ENCODE measurements at regions not wholly inside any gene's neighbourhood (a gene's known extent, or its start where the extent isn't known, plus 50 kb on each side); places are given as distances from the start of the nearest gene placed in this dataset.

DNA sequence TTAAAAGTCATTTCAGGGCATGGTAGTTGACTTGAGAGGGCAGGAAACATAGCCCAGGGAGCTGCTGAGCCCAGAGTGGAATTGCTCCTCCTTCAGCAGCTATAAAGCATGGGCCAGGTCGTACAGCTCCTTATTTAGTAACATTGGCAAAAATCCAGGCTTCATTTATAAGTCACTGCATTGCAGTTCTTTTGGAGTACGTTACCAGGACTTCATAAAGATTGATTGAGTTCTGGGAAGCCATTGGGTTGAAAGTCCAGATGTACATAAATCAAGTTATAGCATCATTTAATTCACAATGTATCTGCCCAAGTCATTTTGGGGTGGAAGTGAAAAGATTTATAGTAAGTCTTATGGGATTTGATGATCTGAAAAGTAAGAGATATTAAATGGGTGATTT is 53.0 kb upstream of the ANKEF1 start:
- DNase-seq (ENCODE audit: low spot score) = no peak
- TF ChIP-seq, protein P1, sequence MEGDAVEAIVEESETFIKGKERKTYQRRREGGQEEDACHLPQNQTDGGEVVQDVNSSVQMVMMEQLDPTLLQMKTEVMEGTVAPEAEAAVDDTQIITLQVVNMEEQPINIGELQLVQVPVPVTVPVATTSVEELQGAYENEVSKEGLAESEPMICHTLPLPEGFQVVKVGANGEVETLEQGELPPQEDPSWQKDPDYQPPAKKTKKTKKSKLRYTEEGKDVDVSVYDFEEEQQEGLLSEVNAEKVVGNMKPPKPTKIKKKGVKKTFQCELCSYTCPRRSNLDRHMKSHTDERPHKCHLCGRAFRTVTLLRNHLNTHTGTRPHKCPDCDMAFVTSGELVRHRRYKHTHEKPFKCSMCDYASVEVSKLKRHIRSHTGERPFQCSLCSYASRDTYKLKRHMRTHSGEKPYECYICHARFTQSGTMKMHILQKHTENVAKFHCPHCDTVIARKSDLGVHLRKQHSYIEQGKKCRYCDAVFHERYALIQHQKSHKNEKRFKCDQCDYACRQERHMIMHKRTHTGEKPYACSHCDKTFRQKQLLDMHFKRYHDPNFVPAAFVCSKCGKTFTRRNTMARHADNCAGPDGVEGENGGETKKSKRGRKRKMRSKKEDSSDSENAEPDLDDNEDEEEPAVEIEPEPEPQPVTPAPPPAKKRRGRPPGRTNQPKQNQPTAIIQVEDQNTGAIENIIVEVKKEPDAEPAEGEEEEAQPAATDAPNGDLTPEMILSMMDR (IDR thresholded peaks at IDR 0.05) = no peak
- no peaks in the 10 kb centered on the region for H3K36me3 Mint-ChIP-seq (ENCODE audit: low read depth)
- H3K4me3 Mint-ChIP-seq (ENCODE audit: unreplicated experiment) = no peak overlapping the region
- peaks cover 3% of the 10 kb centered on the region for H3K4me1 Mint-ChIP-seq (ENCODE audit: low read depth)
- no peaks in the 10 kb centered on the region for H3K9me3 Mint-ChIP-seq (ENCODE audit: low read depth)
- H3K27ac Mint-ChIP-seq (ENCODE audit: unreplicated experiment) = no peak overlapping the region
- H3K27me3 Mint-ChIP-seq (ENCODE audit: low read depth) = peaks cover 8% of the 10 kb centered on the region

DNA sequence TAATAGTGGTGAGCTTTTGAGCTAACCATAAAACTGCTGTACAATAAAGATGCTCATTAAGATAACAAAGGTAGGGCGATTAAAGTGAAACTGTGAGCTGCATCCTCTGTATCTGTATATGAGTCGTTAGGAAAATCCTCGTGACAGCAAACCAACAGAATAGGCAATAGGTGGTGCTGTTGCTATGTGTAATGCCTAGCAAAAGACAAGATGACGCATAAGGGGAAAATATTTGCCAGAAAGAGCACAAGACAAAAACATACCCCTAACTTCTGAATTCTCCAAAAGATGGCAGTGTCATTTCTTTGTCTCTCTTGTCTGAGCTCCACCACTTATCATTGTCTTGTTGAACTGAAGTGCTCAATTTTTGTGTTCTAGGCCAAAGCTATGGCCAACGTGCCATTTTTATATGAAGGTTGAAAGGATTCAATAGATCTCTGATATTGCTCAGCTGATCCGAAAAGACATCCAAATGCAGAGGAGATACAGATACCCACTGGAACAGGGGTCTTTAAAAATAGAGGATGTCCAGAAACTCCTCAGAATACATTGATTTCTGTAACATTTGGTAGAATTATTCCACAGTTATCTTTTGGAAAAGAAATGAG is 56.3 kb upstream of the ANKEF1 start:
- TF ChIP-seq, protein P1 (IDR thresholded peaks at IDR 0.05) = peak; percentile 95
- Mint-ChIP-seq H3K36me3 (ENCODE audit: low read depth) (no peaks in the 10 kb centered on the region), H3K9me3 (ENCODE audit: low read depth) (no peaks in the 10 kb centered on the region), H3K4me1 (ENCODE audit: low read depth) (peaks cover 3% of the 10 kb centered on the region), H3K4me3 (ENCODE audit: unreplicated experiment) (no peak overlapping the region), H3K27ac (ENCODE audit: unreplicated experiment) (peak overlapping the region; percentile 53), H3K27me3 (ENCODE audit: low read depth) (peaks cover 15% of the 10 kb centered on the region)
- no peak for DNase-seq (ENCODE audit: low spot score)

DNA sequence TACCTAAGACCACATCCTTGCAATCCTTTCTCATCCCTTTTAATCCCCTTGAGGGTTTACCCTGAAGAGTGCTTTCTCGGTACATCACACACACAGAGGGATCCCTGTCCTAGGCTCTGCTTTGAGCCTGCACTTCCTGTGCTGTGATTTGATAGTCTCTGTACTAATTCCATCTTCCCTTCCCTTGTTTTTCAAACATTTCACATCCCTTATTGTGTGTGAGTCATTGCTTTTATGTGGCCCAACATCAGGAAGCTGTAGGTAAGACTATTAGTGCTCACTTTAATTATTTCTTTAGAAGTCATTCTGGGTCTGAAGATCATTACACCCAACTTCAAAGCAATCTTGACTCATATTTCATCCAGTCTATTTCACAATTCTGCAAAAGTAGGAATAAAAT is 57.2 kb upstream of the ANKEF1 start:
- Mint-ChIP-seq H3K36me3 (ENCODE audit: low read depth) (peaks cover under 1% of the 10 kb centered on the region), H3K4me1 (ENCODE audit: low read depth) (peaks cover 3% of the 10 kb centered on the region), H3K4me3 (ENCODE audit: unreplicated experiment) (no peak overlapping the region), H3K9me3 (ENCODE audit: low read depth) (no peaks in the 10 kb centered on the region), H3K27ac (ENCODE audit: unreplicated experiment) (no peak overlapping the region), H3K27me3 (ENCODE audit: low read depth) (peaks cover 17% of the 10 kb centered on the region)
- no peak for DNase-seq (ENCODE audit: low spot score)
- TF ChIP-seq, protein P1 (IDR thresholded peaks at IDR 0.05) = no peak

DNA sequence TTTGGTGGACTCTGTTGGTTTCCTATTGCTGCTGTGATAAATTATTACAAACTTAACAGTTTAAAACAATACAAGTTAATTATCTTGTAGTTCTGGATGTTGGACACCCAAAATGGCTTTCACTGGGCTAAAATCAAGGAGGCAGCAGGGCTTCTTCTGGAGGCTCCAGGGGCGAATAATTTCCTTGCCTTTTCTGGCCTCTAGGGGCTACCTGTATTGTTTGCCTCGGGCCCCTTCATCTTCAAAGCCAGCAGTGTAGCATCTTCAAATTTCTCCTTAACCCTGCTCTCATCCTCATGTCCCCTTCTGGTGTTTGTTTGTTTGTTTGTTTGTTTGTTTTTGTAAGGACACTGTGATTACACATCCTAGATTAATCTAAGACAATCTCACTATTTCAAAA is 60.5 kb upstream of the ANKEF1 start:
- Mint-ChIP-seq H3K36me3 (ENCODE audit: low read depth) (peaks cover 1% of the 10 kb centered on the region), H3K9me3 (ENCODE audit: low read depth) (no peaks in the 10 kb centered on the region), H3K4me1 (ENCODE audit: low read depth) (peaks cover 3% of the 10 kb centered on the region), H3K27me3 (ENCODE audit: low read depth) (peaks cover 17% of the 10 kb centered on the region), H3K27ac (ENCODE audit: unreplicated experiment) (no peak overlapping the region), H3K4me3 (ENCODE audit: unreplicated experiment) (no peak overlapping the region)
- DNase-seq (ENCODE audit: low spot score) = no peak
- TF ChIP-seq, protein P1 (IDR thresholded peaks at IDR 0.05) = peak; percentile 18

DNA sequence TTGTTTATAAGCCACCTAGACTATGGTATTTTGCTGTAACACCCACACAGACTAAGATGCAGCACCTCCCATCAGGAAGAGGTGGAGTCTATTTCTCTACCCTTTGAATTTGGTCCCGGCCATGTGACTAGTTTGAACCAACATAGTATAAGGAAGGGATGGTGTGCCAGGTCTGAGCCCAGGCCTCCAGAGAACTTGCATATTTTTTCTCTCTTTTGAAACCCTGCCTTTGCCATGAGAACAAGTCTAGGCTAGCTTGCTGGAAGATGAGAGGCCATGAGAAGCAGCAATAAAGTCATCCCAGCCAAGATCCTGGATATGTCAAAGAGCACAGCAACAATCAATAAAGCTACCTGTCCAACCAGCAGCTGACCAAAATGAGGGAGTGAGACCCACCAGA is 63.0 kb upstream of the ANKEF1 start:
- Mint-ChIP-seq H3K9me3 (ENCODE audit: low read depth) (no peaks in the 10 kb centered on the region), H3K36me3 (ENCODE audit: low read depth) (peaks cover 1% of the 10 kb centered on the region), H3K27ac (ENCODE audit: unreplicated experiment) (no peak overlapping the region), H3K27me3 (ENCODE audit: low read depth) (peaks cover 19% of the 10 kb centered on the region), H3K4me3 (ENCODE audit: unreplicated experiment) (no peak overlapping the region), H3K4me1 (ENCODE audit: low read depth) (no peaks in the 10 kb centered on the region)
- DNase-seq (ENCODE audit: low spot score) = no peak
- TF ChIP-seq, protein P1 (IDR thresholded peaks at IDR 0.05) = no peak

Data from chondrocyte (in vitro differentiated cells).